ENCODE measurements at regions not wholly inside any gene's neighbourhood (a gene's known extent, or its start where the extent isn't known, plus 50 kb on each side); places are given as distances from the start of the nearest gene placed in this dataset.
"Not testable (repeated sequence)": the region's sequence is repeated elsewhere in the genome, so short reads cannot be mapped to it uniquely, and the experiment has no call there.

DNA sequence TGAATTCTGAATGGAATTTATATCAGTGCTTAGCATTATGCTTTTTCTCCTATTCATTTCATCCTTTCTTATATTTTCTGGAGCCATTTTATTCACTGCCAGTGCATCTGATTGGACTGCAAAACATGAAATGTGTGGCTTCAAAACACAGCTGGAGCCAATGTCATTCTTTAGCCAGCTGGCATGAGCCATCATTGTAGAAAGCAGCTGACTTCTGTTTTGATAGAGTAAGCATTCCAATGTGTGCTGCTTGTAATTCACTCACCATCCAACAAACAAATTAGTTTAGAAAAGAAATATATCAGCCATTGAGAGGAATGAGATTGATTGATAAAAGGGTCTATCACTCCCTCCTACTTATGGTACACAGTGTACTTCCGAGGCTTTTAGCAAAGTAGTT lies 2616.0 kb downstream of the ARAP2 start:
- no peak for DNase-seq (ENCODE audit: low read depth)

GRCh38 chr4:33649015-33649414 lies 2595.3 kb downstream of the ARAP2 start:
- DNase-seq (ENCODE audit: low read depth), result peak; percentile 62

DNA sequence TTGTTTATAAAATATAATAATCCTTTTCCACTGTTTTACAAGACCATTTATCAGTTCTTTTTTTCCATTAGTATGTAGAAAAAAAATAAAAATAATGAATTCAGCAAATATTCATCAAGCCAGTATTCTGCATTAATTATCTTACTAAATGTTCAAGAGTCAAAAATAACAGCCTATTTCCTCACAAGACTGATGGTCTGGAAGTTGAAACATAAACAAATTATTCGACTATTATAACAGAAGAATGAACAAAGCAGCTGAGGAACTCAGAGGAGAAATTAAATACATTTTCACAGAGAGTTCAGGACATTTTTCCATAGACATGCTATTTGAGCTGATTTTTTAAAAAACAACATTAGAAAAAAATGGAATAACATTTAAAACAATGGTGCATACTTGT lies 2594.8 kb downstream of the ARAP2 start:
- peak; percentile 34 for DNase-seq (ENCODE audit: low read depth)

DNA sequence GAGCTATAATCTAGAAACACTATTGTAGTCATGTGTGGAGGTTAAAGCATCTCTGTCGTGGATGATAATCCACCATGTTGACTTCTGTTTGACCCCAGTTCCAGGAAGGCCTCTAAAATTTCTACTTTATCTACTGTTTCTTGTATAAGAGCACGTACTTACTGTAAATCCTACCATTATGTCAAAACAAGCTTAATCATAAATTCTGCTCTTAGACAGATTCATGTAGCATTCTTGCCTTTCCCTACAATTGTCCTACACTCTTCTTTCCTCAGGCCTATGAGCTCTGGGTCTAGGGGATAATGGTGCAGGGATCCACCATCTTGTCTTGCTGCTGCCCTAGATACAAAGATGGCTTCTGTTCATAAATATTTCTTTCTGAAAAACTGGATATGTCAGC lies 2594.3 kb downstream of the ARAP2 start:
- peak; percentile 48 for DNase-seq (ENCODE audit: low read depth)

DNA sequence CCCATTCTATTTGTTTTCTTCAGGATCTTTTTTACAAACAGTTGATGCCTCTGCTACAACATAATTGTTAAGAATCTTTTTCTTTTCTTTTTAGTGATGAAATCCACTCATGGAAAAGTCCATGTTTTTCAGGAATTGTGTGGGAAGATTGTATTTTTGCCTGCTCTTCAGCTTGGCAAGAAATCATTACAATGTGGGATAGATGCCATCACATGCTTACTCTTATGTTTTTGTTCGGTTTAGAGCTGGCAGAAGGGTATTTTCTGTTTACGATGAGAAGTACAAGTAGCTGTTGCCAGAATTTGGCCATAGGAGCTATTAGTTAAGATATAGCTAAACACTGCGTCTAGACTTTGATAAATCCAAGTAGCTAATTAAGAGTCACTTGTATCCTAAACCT lies 2585.3 kb downstream of the ARAP2 start:
- DNase-seq (ENCODE audit: low read depth), result no peak

DNA sequence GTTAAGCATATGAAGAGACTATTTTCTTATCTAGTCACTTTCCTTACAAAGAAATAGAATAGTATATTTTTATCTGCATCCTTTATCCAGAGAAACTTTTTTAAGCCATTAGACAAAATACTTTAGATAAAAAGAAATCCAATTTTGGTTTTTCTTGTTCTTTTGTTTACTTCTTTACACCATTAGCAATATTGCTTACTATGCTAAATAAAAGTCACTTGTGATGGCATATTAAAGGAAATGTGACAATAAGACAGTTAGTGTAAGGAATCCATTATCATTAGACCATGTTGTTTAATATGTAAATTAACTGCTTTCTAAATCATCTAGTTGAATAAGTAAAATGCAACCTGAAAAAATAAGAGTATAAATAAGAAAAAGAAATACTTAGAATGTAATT lies 2582.7 kb downstream of the ARAP2 start:
- no peak for DNase-seq (ENCODE audit: low read depth)

- DNase-seq (ENCODE audit: low read depth), result no peak
Measured at GRCh38 chr4:33685939-33686338, 2558.4 kb downstream of the ARAP2 start.

DNA sequence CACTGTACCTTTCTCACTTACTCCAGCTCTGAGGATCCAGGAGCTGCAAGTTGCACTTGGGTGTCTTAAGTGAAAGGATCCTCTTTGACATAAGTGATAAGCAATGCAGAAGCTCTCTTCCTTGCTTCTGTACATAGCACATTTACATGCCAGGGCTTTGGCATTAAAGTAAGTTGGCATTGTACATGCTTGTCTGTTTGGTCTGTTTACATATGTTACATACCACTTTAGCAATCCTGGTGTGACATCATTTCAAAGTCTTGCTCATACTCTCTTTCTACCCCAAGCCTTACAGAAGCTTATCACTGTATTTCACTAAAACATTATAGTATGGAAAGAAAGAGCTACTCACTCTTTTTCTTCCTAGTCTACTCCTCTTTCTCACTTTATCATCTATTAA lies 2548.3 kb downstream of the ARAP2 start:
- DNase-seq (ENCODE audit: low read depth), result peak; percentile 71

GRCh38 chr4:33696586-33696985 lies 2547.7 kb downstream of the ARAP2 start:
- peak; percentile 33 for DNase-seq (ENCODE audit: low read depth)

DNA sequence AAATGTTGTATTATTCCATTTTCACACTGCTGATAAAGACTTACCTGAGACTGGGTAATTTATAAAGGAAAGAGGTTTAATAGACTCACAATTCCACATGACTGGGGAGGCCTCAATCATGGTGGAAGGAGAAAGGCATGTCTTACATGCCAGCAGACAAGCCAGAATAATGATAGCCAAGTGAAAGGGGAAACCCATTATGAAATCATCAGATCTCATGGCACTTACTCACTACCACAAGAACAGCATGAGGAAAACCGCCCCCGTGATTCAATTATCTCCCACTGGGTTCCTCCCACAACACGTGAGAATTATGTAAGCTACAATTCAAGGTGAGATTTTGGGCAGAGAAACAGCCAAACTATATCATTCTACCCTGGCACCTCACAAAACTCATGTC lies 2535.1 kb downstream of the ARAP2 start:
- peak; percentile 77 for DNase-seq (ENCODE audit: low read depth)

GRCh38 chr4:33711826-33712225 lies 2532.5 kb downstream of the ARAP2 start:
- DNase-seq (ENCODE audit: low read depth), result no peak

GRCh38 chr4:33714971-33715370 lies 2529.3 kb downstream of the ARAP2 start:
- no peak for DNase-seq (ENCODE audit: low read depth)

- peak; percentile 96 for DNase-seq (ENCODE audit: low read depth)
Measured at GRCh38 chr4:33715841-33716395, 2528.4 kb downstream of the ARAP2 start.

GRCh38 chr4:33722254-33722653 lies 2522.1 kb downstream of the ARAP2 start:
- peak; percentile 80 for DNase-seq (ENCODE audit: low read depth)

DNA sequence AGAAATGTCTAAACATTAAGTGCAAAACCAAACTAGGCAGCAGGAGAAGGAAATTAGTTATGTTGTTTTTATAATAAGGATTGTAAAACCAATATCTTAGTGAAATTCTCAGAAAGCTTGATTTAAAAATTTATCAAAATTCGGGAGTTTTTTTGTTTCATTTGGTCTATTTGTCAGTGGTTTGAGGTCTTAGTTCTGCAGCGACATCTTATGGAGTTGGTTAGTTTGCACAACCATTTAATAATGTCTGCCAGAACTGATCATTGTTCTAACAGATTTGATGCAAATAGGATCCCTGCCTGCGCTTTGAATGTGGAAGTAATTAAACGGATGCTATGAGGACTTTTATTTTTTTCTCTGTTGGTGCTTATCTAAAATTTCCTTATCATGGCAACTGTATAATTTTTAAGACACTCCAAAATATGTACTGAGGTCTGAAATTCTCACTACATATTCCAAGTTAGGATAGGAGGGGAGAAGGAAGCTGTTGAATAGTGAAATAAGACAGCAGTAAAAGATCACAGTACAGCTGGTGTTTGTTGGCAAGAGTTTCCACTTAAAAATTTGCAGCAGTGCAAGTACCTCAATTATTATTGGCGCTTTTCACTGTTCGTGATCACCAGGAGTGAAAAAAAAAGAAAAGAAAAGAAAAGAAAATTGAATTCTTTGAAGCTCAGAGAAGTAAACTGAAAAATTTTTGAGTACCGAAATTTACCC lies 2521.4 kb downstream of the ARAP2 start:
- DNase-seq (ENCODE audit: low read depth), result no peak

DNA sequence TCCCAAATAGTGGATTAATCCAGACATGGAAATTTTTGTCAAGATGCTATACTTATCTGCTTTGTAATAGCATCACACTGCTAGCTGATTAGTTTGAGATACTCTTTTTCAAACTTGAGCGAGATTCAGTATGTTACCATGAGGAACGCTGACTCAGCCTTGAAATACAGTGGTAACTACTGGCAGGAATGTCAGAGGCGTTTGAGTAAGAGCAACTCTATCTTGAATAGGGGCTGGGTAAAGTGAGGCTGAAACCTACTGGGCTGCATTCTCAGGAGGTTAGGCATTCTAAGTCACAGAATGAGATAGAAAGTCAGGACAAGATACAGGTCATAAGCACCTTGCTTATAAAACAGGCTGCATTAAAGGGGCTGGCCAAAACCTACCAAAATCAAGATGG lies 2519.6 kb downstream of the ARAP2 start:
- DNase-seq (ENCODE audit: low read depth), result peak; percentile 51

GRCh38 chr4:33725861-33726260 lies 2518.5 kb downstream of the ARAP2 start:
- no peak for DNase-seq (ENCODE audit: low read depth)

DNA sequence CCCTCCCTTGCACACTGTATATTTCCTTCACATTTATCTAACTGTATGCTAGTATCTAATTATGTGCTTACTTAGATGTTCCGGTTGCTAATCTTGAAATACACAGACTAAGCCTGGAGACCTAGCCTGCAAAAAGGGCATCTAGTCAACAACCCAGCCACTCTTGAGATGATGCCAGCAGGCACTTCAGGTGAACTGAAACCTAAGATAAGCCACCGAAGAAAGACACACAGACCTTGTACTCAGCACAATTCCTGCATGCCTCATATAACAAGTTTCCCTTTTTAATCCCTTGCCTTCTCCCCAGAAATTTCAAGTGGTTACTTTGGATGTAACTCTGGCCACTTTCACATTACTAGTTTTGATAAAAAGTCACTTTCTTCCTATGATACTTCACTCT lies 2506.6 kb downstream of the ARAP2 start:
- no peak for DNase-seq (ENCODE audit: low read depth)

DNA sequence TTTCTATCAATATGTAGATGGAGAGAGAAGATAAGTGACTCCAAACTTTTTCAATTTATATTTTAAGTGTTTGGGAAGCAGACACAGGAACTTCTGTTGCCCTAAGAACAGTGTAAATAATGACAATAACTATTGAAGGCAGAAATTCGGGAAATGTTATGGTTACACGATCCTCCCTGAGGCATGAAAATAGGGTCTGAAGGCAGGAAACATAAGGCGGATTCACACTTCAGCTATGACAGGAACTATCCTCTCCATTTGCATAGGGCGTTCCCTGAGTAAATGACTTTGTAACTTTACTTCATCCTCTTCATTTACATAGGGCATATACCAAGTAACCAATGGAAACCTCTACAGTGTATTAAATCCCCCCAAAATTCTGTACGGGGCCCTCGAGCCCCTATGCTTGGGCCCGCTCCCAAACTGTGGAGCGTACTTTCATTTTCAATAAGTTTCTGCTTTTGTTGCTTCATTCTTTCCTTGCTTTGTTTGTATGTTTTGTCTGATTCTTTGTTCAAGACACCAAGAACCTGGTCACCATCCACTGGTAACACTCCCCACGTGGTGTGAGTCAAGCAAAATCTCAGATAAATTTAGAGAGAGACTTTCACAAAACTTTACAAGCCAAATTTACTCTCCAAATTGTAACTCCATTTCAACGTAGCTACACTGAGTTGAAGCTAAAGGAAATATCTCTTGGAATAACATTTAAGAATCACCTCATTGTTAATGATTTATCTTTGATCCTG lies 2504.3 kb downstream of the ARAP2 start:
- no peak for DNase-seq (ENCODE audit: low read depth)

- not testable (repeated sequence) for DNase-seq (ENCODE audit: low read depth)
Measured at GRCh38 chr4:33740871-33741270, 2503.4 kb downstream of the ARAP2 start.

DNA sequence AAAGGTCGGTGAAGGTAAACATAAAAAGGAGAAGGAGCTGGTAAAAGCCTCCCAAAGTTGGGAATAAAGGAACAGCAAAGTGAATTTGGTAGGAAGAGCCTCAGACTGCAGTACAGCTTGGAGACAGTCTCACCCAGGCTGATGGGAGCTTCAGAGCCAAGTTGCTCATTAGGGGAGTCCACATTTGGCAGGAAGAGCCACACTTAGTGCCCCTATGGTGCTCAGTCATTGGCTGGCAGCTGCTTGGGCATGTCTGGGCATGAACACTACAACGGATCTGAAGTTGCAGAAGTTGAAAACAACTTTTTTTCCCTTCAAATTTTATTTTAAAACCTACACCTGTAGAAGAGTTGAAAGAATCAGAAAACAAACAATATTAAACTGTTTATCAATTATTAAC lies 2497.3 kb downstream of the ARAP2 start:
- no peak for DNase-seq (ENCODE audit: low read depth)

GRCh38 chr4:33751050-33751449 lies 2493.3 kb downstream of the ARAP2 start:
- no peak for DNase-seq (ENCODE audit: low read depth)

DNA sequence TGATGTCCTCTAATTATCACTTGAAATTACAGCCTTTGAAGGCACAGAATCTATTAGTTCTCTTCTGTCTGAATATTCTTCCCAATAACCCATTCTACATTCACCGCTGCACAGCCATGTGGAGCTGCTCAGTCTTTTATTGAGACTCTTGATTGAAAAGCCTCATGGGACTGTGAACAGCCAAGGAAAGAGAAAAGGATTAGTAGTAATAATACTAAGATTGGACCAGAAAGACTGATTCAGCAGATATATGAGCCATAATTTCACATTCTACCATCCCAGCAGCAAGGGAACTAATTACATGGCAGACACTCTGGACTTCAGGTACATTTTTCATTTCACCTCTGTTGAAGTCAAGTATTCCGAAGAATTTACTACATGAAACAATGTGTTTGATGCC lies 2471.7 kb downstream of the ARAP2 start:
- DNase-seq (ENCODE audit: low read depth), result no peak
